A549 (cell line): ENCODE measurements at regions not wholly inside any gene's neighbourhood (a gene's known extent, or its start where the extent isn't known, plus 50 kb on each side); places are given as distances from the start of the nearest gene placed in this dataset.
"Not testable (repeated sequence)": the region's sequence is repeated elsewhere in the genome, so short reads cannot be mapped to it uniquely, and the experiment has no call there.

ENCODE experiments used
- ATAC-seq, 2 experiments: fragments of 200-7000 bp in 1 of 2; fragments of >200 bp in 1 of 2; cut with Nextera tagmentation in 1 of 2; cut with Tn5 transposase in 1 of 2; 3 replicates each; pipeline versions ENCODE4 v1.8.0 to v1.9.1; 2018 to 2020; ENCODE audit warnings: mild to moderate bottlenecking in 1 of 2, moderate library complexity in 1 of 2
- CTCF ChIA-PET: fragments of 300-600 bp; sonication (Branson Sonifier 250); formaldehyde crosslinking; extraction: SDS; loops from one replicate; lab custom pipeline; 2021; ENCODE audit warnings: antibody characterized with exemption, inconsistent platforms; lab: Yijun Ruan, JAX
- POLR2A ChIA-PET: fragments of 350-600 bp; formaldehyde crosslinking; extraction: SDS; loops from one replicate; lab custom pipeline; 2021; ENCODE audit warnings: antibody characterized with exemption, inconsistent platforms; lab: Yijun Ruan, JAX
- DNase-seq, 2 experiments: peaks; one replicate each; pipeline versions ENCODE4 v3.0.0 to v3.0.0-alpha.2; 2011 to 2016; ENCODE audit warnings: low read depth in 1 of 2, low spot score in 1 of 2
- FAIRE-seq: peaks from 2 replicates; lab custom pipeline; 2011; peaks lifted over from hg19 to GRCh38; lab: Jason Lieb, UNC
- H3K27ac ChIP-seq, 2 experiments: fragments of >200 bp; sonication (Bioruptor Twin); formaldehyde crosslinking; 3 replicates each; pipeline ENCODE4 v1.5.1; 2016 to 2017
- H3K4me1 ChIP-seq: fragments of >200 bp; sonication (Bioruptor Twin); formaldehyde crosslinking; 3 replicates; pipeline ENCODE4 v1.6.1; 2016
- H3K4me2 ChIP-seq: fragments of >200 bp; sonication (Bioruptor Twin); formaldehyde crosslinking; 3 replicates; pipeline ENCODE4 v1.6.1; 2016
- H3K4me3 ChIP-seq: fragments of >200 bp; sonication (Bioruptor Twin); formaldehyde crosslinking; 3 replicates; pipeline ENCODE4 v1.5.1; 2016
- H3K9me3 ChIP-seq: fragments of >200 bp; sonication (Bioruptor Twin); formaldehyde crosslinking; 3 replicates; pipeline ENCODE4 v1.6.1; 2016
- ATOH8 ChIP-seq: fragments of 250-450 bp; sonication (Bioruptor Pico); IDR thresholded peaks from 2 replicates; pipeline ENCODE4 v1.5.0; 2020; ENCODE audit warnings: low read depth, mild to moderate bottlenecking, moderate library complexity
- BCL3 ChIP-seq: fragments of >200 bp; sonication (Bioruptor Twin); formaldehyde crosslinking; IDR thresholded peaks from 3 replicates; pipeline ENCODE4 v1.6.1; 2016
- EP300 ChIP-seq, 2 experiments: fragments of >200 bp; sonication (Bioruptor Twin); formaldehyde crosslinking; IDR thresholded peaks; 2 replicates in 1 of 2; 3 replicates in 1 of 2; pipeline ENCODE4 v1.6.1; 2016 to 2017
- ESRRA ChIP-seq: fragments of 150-350 bp; IDR thresholded peaks from 2 replicates; pipeline ENCODE4 v1.6.1; 2014; ENCODE audit warnings: mild to moderate bottlenecking, low read length, borderline replicate concordance
- REST ChIP-seq: fragments of 200-600 bp; sonication (generic); IDR thresholded peaks from 2 replicates; pipeline ENCODE4 v1.6.1; 2016; ENCODE audit warnings: antibody characterized with exemption, mild to moderate bottlenecking, moderate library complexity
- WGBS: methylation state at CpG from one replicate; pipeline ENCODE4 v1.1.6; 2017; ENCODE audit errors: missing lambda C conversion rate; 5-methylcytosine and 5-hydroxymethylcytosine counted together

- H3K4me2 ChIP-seq, FAIRE-seq, CTCF ChIA-PET, POLR2A ChIA-PET, H3K27ac ChIP-seq, DNase-seq, H3K4me3 ChIP-seq, H3K4me1 ChIP-seq, ATAC-seq, H3K9me3 ChIP-seq: not testable (repeated sequence)
- 6% methylated on average over 1 of the region's 1 CpG for WGBS
Measured at GRCh38 chrY:26360472-26360871, 738.6 kb downstream of the CDY1 start.

- H3K4me1 ChIP-seq, H3K9me3 ChIP-seq, H3K4me3 ChIP-seq, H3K27ac ChIP-seq, FAIRE-seq, DNase-seq, H3K4me2 ChIP-seq, CTCF ChIA-PET, POLR2A ChIA-PET, ATAC-seq: not testable (repeated sequence)
- no CpG with 5 or more reads among the region's 2 CpGs for WGBS
Measured at GRCh38 chrY:26363442-26363841, 741.5 kb downstream of the CDY1 start.

- H3K27ac ChIP-seq, POLR2A ChIA-PET, ATAC-seq, FAIRE-seq, H3K4me1 ChIP-seq, H3K9me3 ChIP-seq, CTCF ChIA-PET, H3K4me2 ChIP-seq, H3K4me3 ChIP-seq, DNase-seq: not testable (repeated sequence)
- WGBS, result 4% methylated on average over 6 of the region's 6 CpGs
Measured at GRCh38 chrY:26366091-26366490, 744.2 kb downstream of the CDY1 start.

GRCh38 chrY:26372480-26372879, 750.6 kb downstream of the CDY1 start:
- H3K9me3 ChIP-seq, H3K4me2 ChIP-seq, ATAC-seq, H3K4me1 ChIP-seq, DNase-seq, FAIRE-seq, POLR2A ChIA-PET, CTCF ChIA-PET, H3K27ac ChIP-seq, H3K4me3 ChIP-seq: not testable (repeated sequence)
- 0% methylated on average over 1 of the region's 1 CpG for WGBS

- Histone ChIP-seq H3K4me3 (no peak overlapping the region), H3K27ac (no peak overlapping the region), H3K4me2 (no peak overlapping the region), H3K9me3 (no peaks in the 10 kb centered on the region), H3K4me1 (no peaks in the 10 kb centered on the region)
- TF ChIP-seq EP300 (IDR thresholded peaks at IDR 0.05) (no peak), BCL3 (no peak), ESRRA (no peak), REST (no peak), ATOH8 (CRISPR knock-in tag) (no peak)
- DNase-seq, result no peak
- FAIRE-seq, result no peak
- ATAC-seq, result no peak
- ChIA-PET POLR2A (no interaction called here), CTCF (no interaction called here)
- 85% methylated on average over 4 of the region's 39 CpGs for WGBS
Measured at GRCh38 chrY:26408671-26409328, 786.9 kb downstream of the CDY1 start.
